GM12892 (cell line): ENCODE measurements at regions not wholly inside any gene's neighbourhood (a gene's known extent, or its start where the extent isn't known, plus 50 kb on each side); places are given as distances from the start of the nearest gene placed in this dataset.

Experiments
- DNase-seq: peaks from one replicate; pipeline ENCODE4 v3.0.0; 2011; ENCODE audit not compliant: insufficient read length
- FAIRE-seq: peaks from 2 replicates; lab custom pipeline; 2011; peaks lifted over from hg19 to GRCh38; lab: Jason Lieb, UNC
- POLR2A ChIP-seq: IDR thresholded peaks from 2 replicates; pipeline ENCODE4 v1.6.1; 2011; ENCODE audit warnings: low read depth, low read length, control low read depth
- POLR2AphosphoS5 ChIP-seq: IDR thresholded peaks from 2 replicates; pipeline ENCODE4 v1.6.1; 2011; ENCODE audit warnings: low read depth, low read length, control low read depth
- TAF1 ChIP-seq: IDR thresholded peaks from 2 replicates; pipeline ENCODE4 v1.6.1; 2011; ENCODE audit warnings: low read depth, mild to moderate bottlenecking, control low read depth, low read length, borderline replicate concordance

DNA sequence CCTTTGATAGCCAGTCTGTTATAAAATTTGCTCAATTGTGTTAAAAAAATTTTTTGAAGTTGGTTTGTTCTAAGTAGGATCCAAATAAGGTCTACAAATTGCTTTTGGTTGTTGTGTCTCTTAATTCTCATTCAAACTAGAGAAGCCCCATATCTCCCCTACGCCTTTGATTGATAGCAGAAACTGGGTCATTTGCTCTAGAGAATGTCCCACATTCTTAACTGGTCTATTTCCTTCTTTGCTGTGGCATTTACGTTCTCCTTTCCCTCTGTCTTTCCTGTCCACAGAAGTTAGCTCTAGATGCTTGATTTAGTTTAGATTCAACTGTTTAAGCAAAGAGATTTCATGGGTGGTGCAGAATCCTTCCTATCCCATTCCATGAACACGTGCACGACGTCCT, 174.6 kb upstream of the SVIL start:
- DNase-seq (no peak), FAIRE-seq (no peak)
- TF ChIP-seq POLR2A (no peak), TAF1 (no peak), POLR2AphosphoS5 (no peak)

GRCh38 chr10:29807163-29807806, 172.5 kb upstream of the SVIL start:
- TF ChIP-seq TAF1 (no peak), POLR2AphosphoS5 (no peak), POLR2A (no peak)
- FAIRE-seq, result no peak
- no peak for DNase-seq

GRCh38 chr10:29806350-29806788, 171.6 kb upstream of the SVIL start:
- FAIRE-seq (no peak), DNase-seq (no peak)
- no peak for TF ChIP-seq POLR2AphosphoS5
- TF ChIP-seq TAF1, result no peak
- TF ChIP-seq POLR2A, result no peak

- FAIRE-seq (no peak), DNase-seq (no peak)
- TF ChIP-seq POLR2A (no peak), POLR2AphosphoS5 (no peak), TAF1 (no peak)
These were observed 170.5 kb upstream of the SVIL start for GRCh38 chr10:29805134-29805723.

DNA sequence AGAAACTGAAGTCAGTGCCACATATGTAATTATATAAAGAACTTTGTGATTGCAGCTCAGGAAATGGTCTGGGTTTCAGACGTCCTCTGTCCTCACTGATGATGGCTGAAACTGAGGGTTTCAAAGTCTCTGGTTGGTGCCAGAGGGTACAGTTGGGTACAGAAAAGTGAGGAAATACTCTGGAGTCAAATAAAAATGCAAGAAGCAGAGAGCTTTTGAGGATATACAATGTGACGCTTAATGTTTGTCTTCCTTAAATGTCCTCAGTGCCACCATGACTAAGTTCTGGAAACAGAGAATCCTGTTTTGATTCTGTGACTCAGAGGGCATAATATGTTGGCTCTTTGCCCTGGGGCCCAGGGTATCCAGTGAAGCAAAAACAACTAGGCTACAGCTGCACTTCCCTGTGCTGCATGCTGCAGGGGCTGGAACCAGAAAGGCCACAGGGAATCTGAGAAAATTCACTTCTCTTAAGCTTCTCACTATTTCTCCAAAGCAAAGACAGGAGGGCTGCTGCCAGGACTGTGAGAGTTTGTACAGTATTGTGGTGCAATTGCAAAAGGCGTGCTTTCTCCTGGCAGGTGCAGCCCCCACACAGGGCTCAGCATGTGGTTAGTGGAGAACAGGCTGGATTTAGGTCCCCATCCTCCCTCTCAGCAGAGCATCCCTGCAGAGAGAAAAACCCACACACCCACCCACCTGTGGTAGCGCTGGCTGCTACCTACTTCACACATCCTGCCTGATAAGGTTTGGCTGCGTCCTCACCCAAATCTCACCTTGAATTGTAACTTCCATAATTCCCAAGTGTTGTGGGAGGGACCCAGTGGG, 169.5 kb upstream of the SVIL start:
- DNase-seq, result no peak
- TF ChIP-seq TAF1, result no peak
- no peak for TF ChIP-seq POLR2AphosphoS5
- TF ChIP-seq POLR2A, result no peak
- no peak for FAIRE-seq

DNA sequence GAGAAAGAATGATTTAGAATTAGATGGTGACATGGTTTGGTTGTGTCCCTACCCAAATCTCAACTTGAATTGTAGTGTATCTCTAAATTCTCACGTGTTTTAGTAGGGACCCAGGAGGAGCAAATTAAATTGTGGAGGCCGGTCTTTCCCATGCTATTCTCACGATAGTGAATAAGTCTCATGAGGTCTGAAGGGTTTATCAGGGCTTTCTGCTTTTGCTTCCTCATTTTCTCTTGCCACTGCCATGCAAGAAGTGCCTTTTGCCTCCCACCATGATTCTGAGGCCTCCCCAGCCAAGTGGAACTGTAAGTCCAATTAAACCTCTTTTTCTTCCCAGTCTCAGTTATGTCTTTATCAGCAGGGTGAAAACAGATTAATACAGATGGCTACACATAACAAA, 167.4 kb upstream of the SVIL start:
- DNase-seq, result no peak
- TF ChIP-seq POLR2A (no peak), POLR2AphosphoS5 (no peak), TAF1 (no peak)
- FAIRE-seq, result no peak

- DNase-seq (no peak), FAIRE-seq (no peak)
- TF ChIP-seq POLR2A (no peak), TAF1 (no peak), POLR2AphosphoS5 (no peak)
These were observed 164.3 kb upstream of the SVIL start for GRCh38 chr10:29798921-29799690.

GRCh38 chr10:29797616-29798015, 162.8 kb upstream of the SVIL start:
- FAIRE-seq (no peak), DNase-seq (no peak)
- TF ChIP-seq POLR2AphosphoS5, result no peak
- no peak for TF ChIP-seq TAF1

DNA sequence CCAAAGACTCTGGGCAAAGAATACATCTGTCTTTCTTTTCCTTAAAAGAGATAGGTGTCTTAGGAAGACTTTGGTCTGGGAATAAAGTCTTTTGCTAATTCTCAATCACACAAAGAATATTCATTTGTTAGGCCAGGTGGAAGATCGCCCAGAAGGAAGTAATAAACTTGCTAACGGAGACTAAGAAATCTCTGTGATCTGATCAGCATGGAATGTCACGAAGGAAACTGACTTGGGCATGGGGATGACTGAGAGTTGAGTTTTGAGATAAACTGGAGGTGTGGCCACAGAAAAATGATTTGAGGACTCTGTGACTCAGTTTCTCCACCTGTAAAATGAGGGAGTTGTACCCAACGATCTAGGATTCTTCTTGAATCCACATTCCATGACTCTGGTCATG, 161.1 kb upstream of the SVIL start:
- TF ChIP-seq POLR2A, result no peak
- no peak for TF ChIP-seq TAF1
- TF ChIP-seq POLR2AphosphoS5, result no peak
- FAIRE-seq, result no peak
- DNase-seq, result no peak

DNA sequence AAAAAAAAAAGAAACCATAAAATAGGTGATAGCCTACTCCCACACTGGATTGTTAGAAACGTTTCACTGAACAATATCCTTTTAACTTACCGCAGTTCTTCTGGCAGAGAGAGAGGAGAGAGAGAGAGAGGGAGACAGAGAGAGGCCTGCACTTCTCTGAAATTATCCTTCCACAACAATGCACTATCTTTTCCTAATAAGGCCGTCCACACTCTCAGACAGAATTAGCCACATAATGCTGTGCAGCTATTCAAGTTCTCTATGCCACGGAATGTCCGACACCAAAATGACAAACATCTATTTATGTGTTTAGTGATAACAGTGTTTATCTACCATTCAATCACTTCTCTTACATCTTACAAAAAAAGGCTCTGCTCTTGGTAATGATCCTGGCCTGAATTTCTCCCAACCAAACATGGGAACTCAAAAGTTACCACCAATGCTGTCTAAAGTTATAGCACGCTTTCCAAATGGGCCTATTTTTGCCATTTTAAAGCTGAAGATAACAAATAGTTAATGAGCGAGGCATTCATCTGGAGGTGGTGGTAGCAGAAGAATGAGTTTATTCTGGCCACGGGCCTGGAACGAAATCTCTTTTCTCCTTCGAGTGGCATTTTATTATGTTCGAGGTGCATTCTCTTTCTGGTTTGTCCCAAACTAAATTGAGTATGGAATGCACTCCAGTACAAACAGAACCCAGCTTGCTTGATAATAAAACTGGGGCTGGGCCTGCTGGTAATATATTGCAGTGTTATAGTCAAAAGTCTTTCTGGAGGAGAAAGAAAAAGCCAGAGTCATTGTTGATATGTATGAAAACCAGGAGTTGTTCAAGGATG, 160.2 kb upstream of the SVIL start:
- DNase-seq, result no peak

DNA sequence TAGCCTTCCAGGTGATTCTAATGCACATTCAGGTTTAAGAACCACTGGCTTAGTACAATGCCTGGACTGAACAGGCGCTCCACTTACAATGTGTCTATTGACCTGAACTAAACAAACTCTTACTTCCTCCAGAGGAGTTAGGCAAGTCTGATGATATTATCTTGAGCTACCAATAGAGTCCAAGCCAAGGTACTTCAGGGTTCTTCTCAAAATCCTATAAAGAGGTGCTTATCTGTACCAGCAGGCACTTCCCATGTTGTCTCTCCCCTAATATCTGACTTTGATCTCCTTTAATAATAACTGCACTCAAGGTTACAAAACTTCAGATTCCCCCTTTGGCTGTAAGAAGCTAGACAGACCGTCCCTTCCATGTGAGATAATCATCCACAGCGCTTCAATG, 157.0 kb upstream of the SVIL start:
- FAIRE-seq (no peak), DNase-seq (no peak)
- TF ChIP-seq TAF1, result no peak
- no peak for TF ChIP-seq POLR2A
- no peak for TF ChIP-seq POLR2AphosphoS5

More for the DNA sequence above, 160.2 kb upstream of the SVIL start:
- FAIRE-seq, result no peak
- TF ChIP-seq TAF1 (no peak), POLR2AphosphoS5 (no peak), POLR2A (no peak)
